ENCODE measurements at regions not wholly inside any gene's neighbourhood (a gene's known extent, or its start where the extent isn't known, plus 50 kb on each side); places are given as distances from the start of the nearest gene placed in this dataset.
A peak's percentile ranks its signal among the peaks of the same experiment; 100 is the strongest.

DNA sequence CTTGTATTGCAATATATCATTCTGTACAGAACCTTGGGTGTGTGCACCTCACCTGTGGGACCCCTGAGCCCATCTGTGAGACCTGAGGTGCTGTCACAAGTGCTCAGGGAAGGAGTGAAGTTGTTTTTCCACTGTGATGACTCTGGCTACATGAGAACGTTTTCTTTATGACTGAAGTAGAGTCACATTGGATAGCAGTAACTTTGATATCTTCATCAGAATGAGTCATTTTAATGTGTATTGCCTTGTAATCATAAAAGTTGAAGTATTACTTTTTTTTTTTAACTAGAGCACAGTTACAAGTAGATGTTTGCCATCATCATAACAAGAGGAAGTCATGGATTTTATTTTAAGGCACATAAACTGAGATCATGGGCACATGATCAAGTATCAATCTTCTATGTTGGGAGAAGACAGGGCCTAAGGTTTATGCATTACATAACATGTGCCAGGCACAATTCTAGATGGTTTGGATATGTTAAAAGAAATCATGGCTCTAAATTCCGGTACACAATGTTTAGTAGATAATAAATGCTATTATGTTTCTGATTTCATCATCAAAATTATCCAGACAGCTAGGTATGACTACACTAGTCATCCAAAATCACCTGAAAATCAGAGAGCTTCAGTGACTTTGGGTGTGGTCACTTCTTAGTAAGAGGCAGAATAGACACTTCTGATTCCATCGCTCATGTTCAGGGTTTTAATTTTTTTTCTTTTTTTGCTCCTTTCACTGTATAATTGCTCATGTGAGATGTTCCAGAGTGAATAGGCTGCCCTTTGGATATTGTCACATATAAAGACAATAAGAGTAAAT is 82.7 kb upstream of the KLF6 start:
- no peak for DNase-seq (ENCODE audit: low read depth)
- H3K4me1 Mint-ChIP-seq (ENCODE audit: low read depth, unreplicated experiment), result peaks cover 14% of the 10 kb centered on the region
- H2AFZ ChIP-seq (ENCODE audit: low read depth, low read length), result no peak overlapping the region

DNA sequence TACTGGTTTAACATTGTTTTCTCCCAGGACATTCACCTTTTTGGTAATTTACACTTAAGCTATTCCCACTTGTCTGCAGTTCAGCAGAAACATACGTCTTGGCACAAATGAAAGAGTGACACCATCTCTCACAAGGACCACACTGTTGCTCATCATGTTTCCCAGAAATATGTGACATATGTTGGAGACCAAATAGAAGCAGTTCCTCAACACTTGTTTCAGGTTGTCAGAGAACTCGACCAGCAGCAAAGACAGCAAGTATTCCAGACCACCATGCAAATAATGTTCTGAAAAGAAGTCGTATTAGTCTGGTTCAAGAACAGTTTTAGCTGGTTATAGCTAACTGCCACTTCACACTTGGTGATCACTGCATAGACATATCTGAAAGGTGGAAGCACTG is 81.3 kb upstream of the KLF6 start:
- H3K4me3 Mint-ChIP-seq (ENCODE audit: unreplicated experiment), result no peak overlapping the region
- FAIRE-seq (no peak), DNase-seq (ENCODE audit: low read depth) (no peak)
- Histone ChIP-seq H3K9me3 (ENCODE audit: insufficient read depth, low read depth, low read length) (no peaks in the 10 kb centered on the region), H3K4me1 (ENCODE audit: insufficient read depth, low read length) (no peaks in the 10 kb centered on the region), H4K20me1 (ENCODE audit: insufficient read depth, low read length) (no peaks in the 10 kb centered on the region), H3K27ac (ENCODE audit: low read depth, low read length) (no peak overlapping the region), H3K79me2 (ENCODE audit: insufficient read depth, low read length) (no peaks in the 10 kb centered on the region), H2AFZ (ENCODE audit: low read depth, low read length) (no peak overlapping the region), H3K36me3 (ENCODE audit: insufficient read depth, low read length) (no peaks in the 10 kb centered on the region), H3K4me2 (ENCODE audit: low read length) (no peak overlapping the region), H3K4me3 (ENCODE audit: insufficient read depth, low read depth, low read length) (no peak overlapping the region), H3K27me3 (ENCODE audit: insufficient read depth, low read length) (no peaks in the 10 kb centered on the region), H3K9ac (ENCODE audit: low read length) (no peak overlapping the region)
- no peaks in the 10 kb centered on the region for H3K36me3 Mint-ChIP-seq (ENCODE audit: low read depth, unreplicated experiment)
- no peak for TF ChIP-seq EZH2 (IDR thresholded peaks at IDR 0.05; ENCODE audit: insufficient read depth, low read length)
- no peak for TF ChIP-seq CTCF (IDR thresholded peaks at IDR 0.05; ENCODE audit: insufficient read depth, low read depth, low read length)
- no peak overlapping the region for H3K27ac Mint-ChIP-seq (ENCODE audit: unreplicated experiment)
- H3K9me3 Mint-ChIP-seq (ENCODE audit: unreplicated experiment), result peaks cover 2% of the 10 kb centered on the region
- peaks cover 12% of the 10 kb centered on the region for H3K4me1 Mint-ChIP-seq (ENCODE audit: low read depth, unreplicated experiment)
- H3K27me3 Mint-ChIP-seq (ENCODE audit: low read depth, unreplicated experiment), result no peaks in the 10 kb centered on the region

More for the DNA sequence above, 82.7 kb upstream of the KLF6 start:
- peaks cover 2% of the 10 kb centered on the region for H3K9me3 Mint-ChIP-seq (ENCODE audit: unreplicated experiment)
- H3K27me3 ChIP-seq (ENCODE audit: insufficient read depth, low read length), result no peaks in the 10 kb centered on the region
- H3K4me3 ChIP-seq (ENCODE audit: insufficient read depth, low read depth, low read length), result no peak overlapping the region
- FAIRE-seq, result no peak
- H3K4me1 ChIP-seq (ENCODE audit: insufficient read depth, low read length), result no peaks in the 10 kb centered on the region
- no peak overlapping the region for H3K27ac ChIP-seq (ENCODE audit: low read depth, low read length)
- no peaks in the 10 kb centered on the region for H3K36me3 ChIP-seq (ENCODE audit: insufficient read depth, low read length)
- no peaks in the 10 kb centered on the region for H4K20me1 ChIP-seq (ENCODE audit: insufficient read depth, low read length)
- H3K9ac ChIP-seq (ENCODE audit: low read length), result no peak overlapping the region
- no peak for TF ChIP-seq CTCF (IDR thresholded peaks at IDR 0.05; ENCODE audit: insufficient read depth, low read depth, low read length)
- no peak for TF ChIP-seq EZH2 (IDR thresholded peaks at IDR 0.05; ENCODE audit: insufficient read depth, low read length)
- peaks cover under 1% of the 10 kb centered on the region for H3K27me3 Mint-ChIP-seq (ENCODE audit: low read depth, unreplicated experiment)
- no peak overlapping the region for H3K4me3 Mint-ChIP-seq (ENCODE audit: unreplicated experiment)
- H3K79me2 ChIP-seq (ENCODE audit: insufficient read depth, low read length), result no peaks in the 10 kb centered on the region
- H3K27ac Mint-ChIP-seq (ENCODE audit: unreplicated experiment), result no peak overlapping the region
- H3K9me3 ChIP-seq (ENCODE audit: insufficient read depth, low read depth, low read length), result no peaks in the 10 kb centered on the region
- H3K36me3 Mint-ChIP-seq (ENCODE audit: low read depth, unreplicated experiment), result no peaks in the 10 kb centered on the region
- H3K4me2 ChIP-seq (ENCODE audit: low read length), result no peak overlapping the region

GRCh38 chr10:3865565-3865964 is 80.6 kb upstream of the KLF6 start:
- TF ChIP-seq EZH2 (IDR thresholded peaks at IDR 0.05; ENCODE audit: insufficient read depth, low read length) (no peak), CTCF (IDR thresholded peaks at IDR 0.05; ENCODE audit: insufficient read depth, low read depth, low read length) (no peak)
- H2AFZ ChIP-seq (ENCODE audit: low read depth, low read length), result no peak overlapping the region
- no peaks in the 10 kb centered on the region for H3K27me3 ChIP-seq (ENCODE audit: insufficient read depth, low read length)
- H3K4me3 ChIP-seq (ENCODE audit: insufficient read depth, low read depth, low read length), result no peak overlapping the region
- no peaks in the 10 kb centered on the region for H3K36me3 Mint-ChIP-seq (ENCODE audit: low read depth, unreplicated experiment)
- no peaks in the 10 kb centered on the region for H3K9me3 ChIP-seq (ENCODE audit: insufficient read depth, low read depth, low read length)
- H3K4me3 Mint-ChIP-seq (ENCODE audit: unreplicated experiment), result no peak overlapping the region
- DNase-seq (ENCODE audit: low read depth) (peak; percentile 38), FAIRE-seq (no peak)
- no peaks in the 10 kb centered on the region for H3K36me3 ChIP-seq (ENCODE audit: insufficient read depth, low read length)
- no peak overlapping the region for H3K27ac ChIP-seq (ENCODE audit: low read depth, low read length)
- H3K27me3 Mint-ChIP-seq (ENCODE audit: low read depth, unreplicated experiment), result no peaks in the 10 kb centered on the region
- no peak overlapping the region for H3K27ac Mint-ChIP-seq (ENCODE audit: unreplicated experiment)
- H3K9me3 Mint-ChIP-seq (ENCODE audit: unreplicated experiment), result peaks cover 2% of the 10 kb centered on the region
- peaks cover 4% of the 10 kb centered on the region for H3K4me1 ChIP-seq (ENCODE audit: insufficient read depth, low read length)
- peaks cover 15% of the 10 kb centered on the region for H3K4me1 Mint-ChIP-seq (ENCODE audit: low read depth, unreplicated experiment)
- no peak overlapping the region for H3K9ac ChIP-seq (ENCODE audit: low read length)
- H4K20me1 ChIP-seq (ENCODE audit: insufficient read depth, low read length), result no peaks in the 10 kb centered on the region
- no peaks in the 10 kb centered on the region for H3K79me2 ChIP-seq (ENCODE audit: insufficient read depth, low read length)
- H3K4me2 ChIP-seq (ENCODE audit: low read length), result no peak overlapping the region
